Osteocyte (in vitro differentiated cells): ENCODE measurements at regions not wholly inside any gene's neighbourhood (a gene's known extent, or its start where the extent isn't known, plus 50 kb on each side); places are given as distances from the start of the nearest gene placed in this dataset.
A peak's percentile ranks its signal among the peaks of the same experiment; 100 is the strongest.

ENCODE experiments used
- DNase-seq: peaks from one replicate; pipeline ENCODE4 v3.0.0; 2021; ENCODE audit warnings: mixed read lengths; ENCODE audit not compliant: unreplicated experiment; ENCODE audit errors: extremely low spot score
- H3K27ac Mint-ChIP-seq: one replicate; pipeline ENCODE4 v1.8.0; 2021; ENCODE audit warnings: mild to moderate bottlenecking, mixed read lengths; ENCODE audit not compliant: unreplicated experiment
- H3K27me3 Mint-ChIP-seq: one replicate; pipeline ENCODE4 v1.8.0; 2021; ENCODE audit warnings: mixed read lengths; ENCODE audit not compliant: unreplicated experiment
- H3K36me3 Mint-ChIP-seq: one replicate; pipeline ENCODE4 v1.8.0; 2021; ENCODE audit warnings: mixed read lengths; ENCODE audit not compliant: unreplicated experiment
- H3K4me1 Mint-ChIP-seq: one replicate; pipeline ENCODE4 v1.8.0; 2021; ENCODE audit warnings: mixed read lengths; ENCODE audit not compliant: unreplicated experiment
- H3K4me3 Mint-ChIP-seq: one replicate; pipeline ENCODE4 v1.8.0; 2021; ENCODE audit warnings: mild to moderate bottlenecking, moderate library complexity, mixed read lengths; ENCODE audit not compliant: unreplicated experiment
- H3K9me3 Mint-ChIP-seq: one replicate; pipeline ENCODE4 v1.8.0; 2021; ENCODE audit warnings: mixed read lengths; ENCODE audit not compliant: unreplicated experiment
- TF ChIP-seq, protein P1 (sequence below): fragments of 200-600 bp; sonication (generic); IDR thresholded peaks from 2 replicates; pipeline ENCODE4 v1.5.0; 2021; ENCODE audit warnings: antibody characterized with exemption, mild to moderate bottlenecking, moderate library complexity

DNA sequence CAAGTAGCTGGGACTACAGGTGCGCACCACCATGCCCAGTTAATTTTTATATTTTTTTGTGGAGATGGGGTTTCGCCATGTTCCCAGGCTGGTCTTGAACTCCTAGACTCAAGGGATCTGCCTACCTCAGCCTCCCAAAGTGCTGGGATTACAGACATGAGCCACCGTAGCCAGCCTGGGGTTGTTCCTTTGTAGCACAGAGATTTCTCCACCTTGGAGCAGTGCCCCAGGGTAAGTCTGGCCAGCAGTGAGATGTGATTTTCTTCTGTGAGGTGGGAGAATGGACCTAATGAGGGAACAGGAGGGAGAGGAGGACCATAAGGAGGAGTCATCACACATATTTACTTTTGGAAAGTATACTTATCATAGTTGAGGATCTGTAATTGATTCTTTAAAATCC is 61.1 kb upstream of the GADD45A start:
- DNase-seq, result peak; percentile 68
- no peak overlapping the region for H3K4me3 Mint-ChIP-seq
- H3K4me1 Mint-ChIP-seq, result peaks cover 15% of the 10 kb centered on the region
- peaks cover 5% of the 10 kb centered on the region for H3K36me3 Mint-ChIP-seq
- no peaks in the 10 kb centered on the region for H3K27me3 Mint-ChIP-seq
- no peak overlapping the region for H3K27ac Mint-ChIP-seq
- H3K9me3 Mint-ChIP-seq, result peaks cover 15% of the 10 kb centered on the region
- TF ChIP-seq, protein P1, sequence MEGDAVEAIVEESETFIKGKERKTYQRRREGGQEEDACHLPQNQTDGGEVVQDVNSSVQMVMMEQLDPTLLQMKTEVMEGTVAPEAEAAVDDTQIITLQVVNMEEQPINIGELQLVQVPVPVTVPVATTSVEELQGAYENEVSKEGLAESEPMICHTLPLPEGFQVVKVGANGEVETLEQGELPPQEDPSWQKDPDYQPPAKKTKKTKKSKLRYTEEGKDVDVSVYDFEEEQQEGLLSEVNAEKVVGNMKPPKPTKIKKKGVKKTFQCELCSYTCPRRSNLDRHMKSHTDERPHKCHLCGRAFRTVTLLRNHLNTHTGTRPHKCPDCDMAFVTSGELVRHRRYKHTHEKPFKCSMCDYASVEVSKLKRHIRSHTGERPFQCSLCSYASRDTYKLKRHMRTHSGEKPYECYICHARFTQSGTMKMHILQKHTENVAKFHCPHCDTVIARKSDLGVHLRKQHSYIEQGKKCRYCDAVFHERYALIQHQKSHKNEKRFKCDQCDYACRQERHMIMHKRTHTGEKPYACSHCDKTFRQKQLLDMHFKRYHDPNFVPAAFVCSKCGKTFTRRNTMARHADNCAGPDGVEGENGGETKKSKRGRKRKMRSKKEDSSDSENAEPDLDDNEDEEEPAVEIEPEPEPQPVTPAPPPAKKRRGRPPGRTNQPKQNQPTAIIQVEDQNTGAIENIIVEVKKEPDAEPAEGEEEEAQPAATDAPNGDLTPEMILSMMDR, result no peak

DNA sequence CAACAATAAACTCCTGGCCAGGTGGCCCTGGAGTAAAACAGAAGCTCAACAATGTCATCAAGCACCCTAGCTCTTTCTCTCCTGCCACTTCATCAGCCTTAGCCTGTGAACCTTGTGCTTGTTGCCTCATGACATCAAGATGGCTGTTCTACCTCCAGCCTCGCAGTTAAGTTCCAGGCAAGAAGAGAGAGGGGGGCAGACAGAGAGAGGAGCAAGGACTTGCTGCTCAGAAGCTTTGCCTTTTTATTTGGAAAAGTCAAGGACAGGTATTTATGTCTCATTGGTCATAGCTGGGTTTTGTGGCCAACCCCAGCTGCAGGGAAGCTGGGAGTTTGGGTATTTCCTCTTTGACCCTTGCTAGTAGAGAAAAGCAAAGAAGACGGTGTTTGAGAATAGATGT is 60.3 kb upstream of the GADD45A start:
- peaks cover 5% of the 10 kb centered on the region for H3K36me3 Mint-ChIP-seq
- H3K27me3 Mint-ChIP-seq, result no peaks in the 10 kb centered on the region
- peaks cover 9% of the 10 kb centered on the region for H3K4me1 Mint-ChIP-seq
- TF ChIP-seq, protein P1, result no peak
- peaks cover 15% of the 10 kb centered on the region for H3K9me3 Mint-ChIP-seq
- H3K27ac Mint-ChIP-seq, result no peak overlapping the region
- H3K4me3 Mint-ChIP-seq, result no peak overlapping the region
- DNase-seq, result peak; percentile 11

DNA sequence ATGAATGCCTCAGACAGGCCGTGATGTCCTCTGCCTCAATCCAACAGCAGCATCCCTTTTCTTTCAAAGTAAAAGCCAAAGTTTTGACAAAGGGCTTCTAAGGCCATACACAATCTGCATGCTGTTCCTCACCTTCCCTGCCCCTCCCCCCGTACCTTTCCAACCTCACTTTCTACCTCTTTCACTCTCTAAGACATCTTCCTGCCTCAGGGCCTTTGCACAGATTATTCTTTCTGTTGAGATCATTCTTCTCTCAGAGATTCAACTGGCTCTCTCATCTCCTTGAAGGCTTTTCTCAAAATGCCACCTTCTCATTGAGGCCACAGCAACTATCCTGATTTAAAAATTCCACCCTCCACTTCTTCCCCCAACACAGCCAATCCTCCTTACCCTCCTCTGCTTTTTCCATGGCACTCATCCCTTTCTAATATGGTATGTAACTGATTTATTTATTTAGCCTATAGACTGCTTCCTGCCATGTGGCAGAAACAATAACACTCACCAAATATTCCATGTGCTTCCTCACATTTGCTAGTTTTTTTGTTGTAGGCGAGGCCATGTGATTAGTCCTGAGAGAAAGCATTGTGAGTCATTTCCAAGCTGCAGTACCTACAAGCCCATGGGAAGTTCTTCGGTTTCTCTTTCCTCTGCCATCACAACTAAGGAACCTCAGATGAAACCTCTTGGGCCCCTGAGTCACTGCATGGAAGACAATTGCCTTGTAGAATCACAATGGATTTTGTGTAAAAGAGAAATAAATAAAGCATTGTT is 58.7 kb upstream of the GADD45A start:
- Mint-ChIP-seq H3K9me3 (peaks cover 15% of the 10 kb centered on the region), H3K4me3 (no peak overlapping the region), H3K4me1 (peaks cover 9% of the 10 kb centered on the region), H3K27me3 (no peaks in the 10 kb centered on the region), H3K27ac (peak overlapping the region; percentile 61), H3K36me3 (peaks cover 5% of the 10 kb centered on the region)
- TF ChIP-seq, protein P1, result no peak
- peak; percentile 15 for DNase-seq

DNA sequence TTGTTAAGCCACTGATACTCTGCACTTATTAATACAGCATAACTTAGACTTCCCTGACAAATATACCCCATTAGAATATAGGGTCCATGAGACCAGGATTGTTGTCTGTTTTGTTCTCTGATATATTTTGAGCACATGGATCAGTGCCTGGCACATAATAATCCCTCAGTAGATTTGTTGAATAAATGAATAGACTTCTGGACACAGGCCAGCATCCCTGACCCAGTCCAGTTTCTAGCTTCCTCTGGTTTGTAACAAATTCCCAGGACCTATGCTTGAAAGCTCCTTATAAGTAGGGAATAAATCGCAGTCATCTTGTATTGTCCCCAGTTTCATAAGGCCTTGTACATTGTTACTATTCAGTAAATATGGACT is 58.2 kb upstream of the GADD45A start:
- Mint-ChIP-seq H3K27me3 (no peaks in the 10 kb centered on the region), H3K9me3 (peaks cover 15% of the 10 kb centered on the region)
- no peak for DNase-seq

DNA sequence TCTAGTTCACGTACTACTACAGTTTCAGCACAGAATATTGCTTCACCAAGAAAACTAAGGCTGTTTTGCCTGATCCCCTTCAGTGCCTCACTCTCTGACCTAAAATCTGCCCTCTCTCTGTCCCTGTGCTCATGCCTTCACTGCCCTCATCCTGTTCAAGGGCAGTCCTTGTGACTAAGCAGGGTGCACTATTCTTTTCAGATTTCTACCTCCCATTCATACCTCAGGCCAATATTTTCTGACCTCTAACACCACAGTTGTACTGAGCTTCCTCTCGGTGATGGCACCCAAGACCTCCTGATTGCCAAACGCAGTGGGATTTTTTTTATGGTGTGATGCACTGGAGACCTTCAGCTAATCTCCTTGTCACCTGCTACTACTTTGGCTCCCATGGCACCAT is 57.7 kb upstream of the GADD45A start:
- Mint-ChIP-seq H3K4me1 (peaks cover 9% of the 10 kb centered on the region), H3K27ac (no peak overlapping the region), H3K4me3 (no peak overlapping the region), H3K36me3 (peaks cover 5% of the 10 kb centered on the region), H3K9me3 (peaks cover 15% of the 10 kb centered on the region), H3K27me3 (no peaks in the 10 kb centered on the region)
- DNase-seq, result peak; percentile 34
- TF ChIP-seq, protein P1, result no peak

More for the DNA sequence above, 58.2 kb upstream of the GADD45A start:
- Mint-ChIP-seq H3K4me3 (no peak overlapping the region), H3K4me1 (peaks cover 9% of the 10 kb centered on the region), H3K27ac (no peak overlapping the region), H3K36me3 (peaks cover 5% of the 10 kb centered on the region)
- TF ChIP-seq, protein P1, result no peak
